HuH-7.5 (cell line): ENCODE measurements at regions not wholly inside any gene's neighbourhood (a gene's known extent, or its start where the extent isn't known, plus 50 kb on each side); places are given as distances from the start of the nearest gene placed in this dataset.

ENCODE experiments used
- DNase-seq: peaks from one replicate; pipeline ENCODE4 v3.0.0; 2011; ENCODE audit warnings: low spot score

GRCh38 chr20:57848282-57848681 lies 138.5 kb upstream of the PMEPA1 start:
- no peak for DNase-seq

DNA sequence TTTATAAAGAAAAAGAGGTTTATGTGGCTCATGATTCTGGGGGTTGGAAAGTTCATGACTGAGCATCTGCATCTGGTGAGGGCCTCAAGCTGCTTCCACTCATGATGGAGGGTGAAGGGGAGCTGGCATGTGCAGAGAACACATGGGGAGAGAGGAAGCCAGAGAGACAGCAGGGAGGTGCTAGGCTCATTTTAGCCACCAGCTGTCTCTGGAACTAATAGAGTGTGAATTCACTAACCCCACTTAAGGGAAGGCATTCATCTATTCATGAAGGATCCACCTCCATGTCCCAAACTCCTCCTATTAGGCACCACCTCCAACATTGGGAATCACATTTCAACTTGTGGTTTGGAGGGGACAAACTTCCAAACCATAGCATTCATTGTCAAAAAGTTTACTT lies 137.3 kb upstream of the PMEPA1 start:
- no peak for DNase-seq

GRCh38 chr20:57844626-57845596 lies 135.1 kb upstream of the PMEPA1 start:
- no peak for DNase-seq

GRCh38 chr20:57843941-57844625 lies 134.3 kb upstream of the PMEPA1 start:
- no peak for DNase-seq

GRCh38 chr20:57842720-57843119 lies 132.9 kb upstream of the PMEPA1 start:
- no peak for DNase-seq

- no peak for DNase-seq
These were observed 131.6 kb upstream of the PMEPA1 start for GRCh38 chr20:57841297-57841866.

DNA sequence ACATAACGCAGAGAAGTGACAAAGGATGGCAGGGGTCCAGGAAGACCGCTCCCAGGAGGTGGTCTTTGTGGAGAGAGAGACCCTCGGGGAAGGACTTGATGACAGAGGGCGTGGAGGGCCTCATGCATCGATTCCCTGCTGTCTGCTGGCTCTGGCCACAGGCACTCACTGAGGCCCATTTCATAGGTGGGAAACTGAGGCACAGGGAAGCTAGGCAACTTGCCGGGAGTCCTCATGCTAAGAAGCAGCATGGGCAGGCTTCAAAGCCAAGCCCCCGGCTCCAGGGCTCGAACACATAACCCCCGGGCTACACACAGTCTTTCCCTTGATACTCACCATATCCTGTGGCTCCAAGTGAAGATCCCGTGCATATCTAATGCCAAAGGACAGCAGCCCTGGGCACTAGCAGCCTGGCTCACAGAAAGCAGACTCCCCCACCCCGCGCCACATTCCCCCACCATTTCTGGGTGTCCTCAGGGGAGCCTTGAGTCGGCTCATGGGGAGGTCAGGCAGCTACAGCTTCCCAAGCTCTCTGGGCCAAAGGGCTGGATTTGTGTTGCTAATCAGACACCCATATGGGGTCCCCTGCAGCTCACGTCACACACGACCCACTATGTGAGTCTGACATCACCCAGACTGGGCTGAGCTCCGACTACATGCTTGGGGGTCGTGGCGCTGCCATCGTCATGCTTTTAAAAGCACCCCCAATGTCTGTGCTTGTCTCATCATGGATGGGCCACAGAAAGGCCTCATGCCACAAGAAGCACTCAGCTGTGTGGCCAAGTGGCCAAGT lies 130.9 kb upstream of the PMEPA1 start:
- no peak for DNase-seq

DNA sequence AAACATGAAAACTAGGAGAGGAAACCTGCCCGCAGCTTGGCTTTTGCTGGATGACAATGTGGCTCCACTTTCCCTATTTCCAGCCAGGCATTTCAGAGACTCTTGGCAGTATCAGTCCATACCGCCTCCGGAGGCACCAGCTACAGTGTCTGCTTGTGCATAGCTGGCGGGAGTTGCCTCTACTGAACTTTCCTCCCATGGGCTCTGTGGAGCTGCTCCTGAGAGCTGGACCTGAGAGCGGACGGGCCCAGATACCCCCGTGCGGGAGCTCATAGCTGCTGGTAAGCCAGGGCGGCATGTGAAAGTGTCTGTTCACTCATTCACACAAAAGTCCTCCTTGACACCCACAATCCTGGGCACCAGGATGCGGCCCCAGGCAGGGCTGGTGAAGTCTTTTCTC lies 130.3 kb upstream of the PMEPA1 start:
- DNase-seq, result no peak

GRCh38 chr20:57838670-57839151 lies 128.9 kb upstream of the PMEPA1 start:
- no peak for DNase-seq

- DNase-seq, result no peak
These were observed 127.6 kb upstream of the PMEPA1 start for GRCh38 chr20:57837208-57838035.

DNA sequence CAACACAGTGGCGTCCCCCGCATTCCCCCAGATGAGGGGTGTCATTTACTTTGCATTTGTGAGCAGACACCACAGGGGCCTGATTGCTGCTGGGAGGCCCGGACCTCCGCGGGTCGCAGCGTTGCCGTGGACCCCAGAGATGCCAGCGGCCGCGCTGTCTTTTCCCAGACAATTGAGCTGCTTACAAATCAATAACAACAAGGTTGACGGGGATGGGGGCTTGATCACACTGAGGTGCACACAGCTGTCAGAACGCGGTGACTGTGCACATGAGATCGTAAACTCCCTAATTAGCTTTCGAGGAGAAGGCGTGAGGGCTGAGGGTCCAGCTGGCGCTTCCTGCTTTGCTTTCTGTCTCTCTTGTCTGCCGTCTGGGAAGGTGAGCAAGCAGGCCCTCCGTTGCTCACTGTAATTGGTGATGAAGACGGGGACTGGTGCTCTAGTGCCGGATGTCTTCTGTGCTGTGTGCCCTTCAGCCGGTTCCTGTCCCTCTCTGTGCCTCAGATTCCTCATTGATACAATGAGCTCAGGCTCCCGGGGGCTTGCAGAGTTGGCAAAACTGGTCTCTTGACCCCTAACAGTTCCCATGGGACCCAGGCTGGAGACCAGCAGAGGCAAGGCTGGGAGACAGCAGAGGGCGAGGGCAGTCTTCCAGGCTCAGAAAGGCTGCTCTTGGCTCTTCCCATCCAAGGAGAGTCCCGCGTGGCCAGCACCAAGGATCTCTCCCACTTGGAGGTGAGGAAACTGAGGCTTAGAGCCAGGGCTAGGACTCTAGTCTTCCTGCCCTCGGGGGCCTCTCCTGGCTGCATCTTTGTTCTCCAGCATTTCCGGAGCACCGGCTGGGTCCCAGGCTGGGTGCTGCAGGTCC lies 126.0 kb upstream of the PMEPA1 start:
- no peak for DNase-seq

- no peak for DNase-seq
These were observed 125.2 kb upstream of the PMEPA1 start for GRCh38 chr20:57835074-57835452.

- DNase-seq, result no peak
These were observed 124.7 kb upstream of the PMEPA1 start for GRCh38 chr20:57834306-57835073.

DNA sequence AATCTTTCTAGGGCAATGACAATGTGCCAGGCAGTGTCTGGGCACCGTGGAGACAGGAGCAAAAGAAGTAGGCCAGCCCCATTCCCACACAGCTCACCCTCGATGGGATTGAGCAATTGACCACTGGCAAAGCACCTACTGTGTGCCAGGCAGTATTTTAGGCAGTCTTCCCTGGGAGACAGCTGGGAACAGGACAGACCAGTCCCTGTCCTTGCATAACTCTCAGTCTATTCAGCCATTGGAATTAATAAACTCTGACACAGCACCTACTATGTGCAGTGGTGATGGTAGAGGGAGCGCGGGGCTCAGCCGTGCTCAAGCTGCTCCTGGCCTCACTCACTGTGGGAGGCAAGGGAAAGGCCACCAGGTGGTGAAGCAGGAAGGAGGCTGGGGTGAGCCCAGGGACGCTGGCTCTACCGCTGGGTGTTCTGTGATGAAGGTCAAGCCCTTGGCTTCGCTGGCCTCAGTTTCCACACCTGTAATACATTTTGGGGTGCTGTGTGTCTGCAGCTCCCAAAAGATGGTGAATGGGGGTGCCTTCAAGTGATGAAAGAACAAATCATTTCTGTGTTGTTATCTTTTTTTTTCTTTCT lies 122.3 kb upstream of the PMEPA1 start:
- no peak for DNase-seq

GRCh38 chr20:57831326-57831992 lies 121.6 kb upstream of the PMEPA1 start:
- DNase-seq, result no peak

- no peak for DNase-seq
These were observed 120.7 kb upstream of the PMEPA1 start for GRCh38 chr20:57830515-57830895.

GRCh38 chr20:57829805-57830514 lies 120.1 kb upstream of the PMEPA1 start:
- DNase-seq, result no peak

- no peak for DNase-seq
These were observed 119.5 kb upstream of the PMEPA1 start for GRCh38 chr20:57829336-57829735.
